GM23338 (cell line): ENCODE measurements at regions not wholly inside any gene's neighbourhood (a gene's known extent, or its start where the extent isn't known, plus 50 kb on each side); places are given as distances from the start of the nearest gene placed in this dataset.

Experiments
- ATAC-seq: fragments of 200-7000 bp; cut with Tn5 transposase; 3 replicates; pipeline ENCODE4 v1.9.1; 2020
- DNase-seq: peaks from one replicate; pipeline ENCODE4 v3.0.0-alpha.2; 2015; ENCODE audit warnings: low spot score
- H2AFZ ChIP-seq: fragments of 200-600 bp; sonication (generic); 2 replicates; pipeline ENCODE4 v1.8.0; 2016; ENCODE audit warnings: antibody characterized with exemption, mild to moderate bottlenecking, moderate library complexity
- H3F3A ChIP-seq: fragments of 200-600 bp; sonication (generic); replicated peaks from 2 replicates; pipeline ENCODE4 v1.8.0; 2017; ENCODE audit warnings: antibody characterized with exemption, mixed run types, low read depth
- H3K27ac ChIP-seq: fragments of 200-600 bp; sonication (generic); 2 replicates; pipeline ENCODE4 v1.6.1; 2016; ENCODE audit warnings: low read depth
- H3K27me3 ChIP-seq: fragments of 200-600 bp; sonication (generic); 2 replicates; pipeline ENCODE4 v1.8.0; 2016; ENCODE audit warnings: mild to moderate bottlenecking, mixed run types, moderate library complexity; ENCODE audit not compliant: insufficient read depth
- H3K36me3 ChIP-seq: fragments of 200-600 bp; sonication (generic); 2 replicates; pipeline ENCODE4 v1.8.0; 2016; ENCODE audit warnings: mild to moderate bottlenecking; ENCODE audit not compliant: insufficient read depth
- H3K4me1 ChIP-seq: fragments of 200-600 bp; sonication (generic); 2 replicates; pipeline ENCODE4 v1.8.0; 2016; ENCODE audit warnings: mild to moderate bottlenecking, moderate library complexity; ENCODE audit not compliant: insufficient read depth
- H3K4me2 ChIP-seq: fragments of 200-600 bp; sonication (generic); 2 replicates; pipeline ENCODE4 v1.7.1; 2017; ENCODE audit warnings: mixed run types
- H3K4me3 ChIP-seq: fragments of 200-600 bp; sonication (generic); 2 replicates; pipeline ENCODE4 v1.6.1; 2016; ENCODE audit warnings: mixed run types
- H3K79me2 ChIP-seq: fragments of 200-600 bp; sonication (generic); replicated peaks from 2 replicates; pipeline ENCODE4 v1.8.0; 2017; ENCODE audit warnings: mild to moderate bottlenecking; ENCODE audit not compliant: insufficient read depth
- H3K9me2 ChIP-seq: fragments of 200-600 bp; sonication (generic); 2 replicates; pipeline ENCODE4 v1.8.0; 2017; ENCODE audit not compliant: insufficient read depth
- H4K20me1 ChIP-seq: fragments of 200-600 bp; sonication (generic); replicated peaks from 2 replicates; pipeline ENCODE4 v1.8.0; 2017; ENCODE audit warnings: mild to moderate bottlenecking; ENCODE audit not compliant: insufficient read depth
- H3K27ac Mint-ChIP-seq: 2 replicates; pipeline ENCODE4 v1.8.0; 2020; ENCODE audit warnings: inconsistent platforms, mild to moderate bottlenecking, moderate library complexity, mixed read lengths
- H3K27me3 Mint-ChIP-seq: 3 replicates; pipeline ENCODE4 v1.8.0; 2022; ENCODE audit warnings: low read depth, mild to moderate bottlenecking, moderate library complexity, mixed read lengths, inconsistent platforms; ENCODE audit not compliant: insufficient read depth, poor library complexity
- H3K36me3 Mint-ChIP-seq: 3 replicates; pipeline ENCODE4 v1.8.0; 2021; ENCODE audit warnings: low read depth, mild to moderate bottlenecking, inconsistent platforms, moderate library complexity, mixed read lengths
- H3K4me1 Mint-ChIP-seq: 3 replicates; pipeline ENCODE4 v1.8.0; 2020; ENCODE audit warnings: mild to moderate bottlenecking, inconsistent platforms, mixed read lengths
- H3K4me3 Mint-ChIP-seq: 3 replicates; pipeline ENCODE4 v1.8.0; 2021; ENCODE audit warnings: moderate library complexity, mild to moderate bottlenecking, inconsistent platforms, mixed read lengths
- H3K9me3 Mint-ChIP-seq: 3 replicates; pipeline ENCODE4 v1.8.0; 2020; ENCODE audit warnings: moderate library complexity, mild to moderate bottlenecking, inconsistent platforms, mixed read lengths
- CREB1 ChIP-seq: fragments of 250-450 bp; sonication (Bioruptor Pico); IDR thresholded peaks from 2 replicates; pipeline ENCODE4 v1.5.0; 2020; ENCODE audit warnings: low read depth, mild to moderate bottlenecking, moderate library complexity
- CTCF ChIP-seq, 2 experiments: fragments of 200-600 bp in 1 of 2; sonication (generic) in 1 of 2; conservative IDR thresholded peaks; 2 replicates each; pipeline versions ENCODE4 v1.5.1 to v1.6.1; 2016 to 2017; ENCODE audit warnings: antibody characterized with exemption in 2 of 2, low read depth in 2 of 2, mild to moderate bottlenecking in 2 of 2, moderate library complexity in 1 of 2
- EZH2 ChIP-seq: fragments of 200-600 bp; sonication (generic); IDR thresholded peaks from one replicate; pipeline ENCODE4 v1.8.0; 2017; ENCODE audit warnings: antibody characterized with exemption, mild to moderate bottlenecking, low read depth; ENCODE audit not compliant: unreplicated experiment
- EZH2phosphoT487 ChIP-seq: fragments of 200-600 bp; sonication (generic); IDR thresholded peaks from one replicate; pipeline ENCODE4 v1.8.1; 2018; ENCODE audit warnings: antibody characterized with exemption; ENCODE audit not compliant: unreplicated experiment
- NANOG ChIP-seq: IDR thresholded peaks from 2 replicates; pipeline ENCODE4 v1.6.1; 2016; ENCODE audit warnings: antibody characterized with exemption, borderline replicate concordance
- POLR2AphosphoS5 ChIP-seq: IDR thresholded peaks from 2 replicates; pipeline ENCODE4 v1.6.1; 2016; ENCODE audit warnings: antibody characterized with exemption, low read depth
- STAT1 ChIP-seq: IDR thresholded peaks from one replicate; pipeline ENCODE4 v1.6.1; 2016; ENCODE audit warnings: antibody characterized with exemption; ENCODE audit not compliant: unreplicated experiment
- ZNF114 ChIP-seq: fragments of 250-450 bp; sonication (Bioruptor Pico); IDR thresholded peaks from 2 replicates; pipeline ENCODE4 v1.5.0; 2020; ENCODE audit warnings: mild to moderate bottlenecking, moderate library complexity
- ZNF331 ChIP-seq: fragments of 250-450 bp; sonication (Bioruptor Pico); IDR thresholded peaks from 2 replicates; pipeline ENCODE4 v1.5.0; 2020; ENCODE audit warnings: low read depth, mild to moderate bottlenecking, moderate library complexity
- ZNF462 ChIP-seq: fragments of 250-450 bp; sonication (Bioruptor Pico); IDR thresholded peaks from 2 replicates; pipeline ENCODE4 v1.5.0; 2020; ENCODE audit warnings: mild to moderate bottlenecking, moderate library complexity
- TF ChIP-seq, protein P1 (sequence below): IDR thresholded peaks from one replicate; pipeline ENCODE4 v1.6.1; 2018; ENCODE audit warnings: antibody characterized with exemption; ENCODE audit not compliant: unreplicated experiment
- TF ChIP-seq, protein P2 (sequence below): IDR thresholded peaks from 2 replicates; pipeline ENCODE4 v1.6.1; 2016; ENCODE audit warnings: antibody characterized with exemption

GRCh38 chr5:165126598-165126997 lies 1621.2 kb downstream of the MAT2B start:
- Histone ChIP-seq H3K36me3 (no peaks in the 10 kb centered on the region), H3K27me3 (no peaks in the 10 kb centered on the region), H2AFZ (no peak overlapping the region), H3K4me3 (no peak overlapping the region), H3K27ac (no peak overlapping the region), H3K9me2 (no peaks in the 10 kb centered on the region), H4K20me1 (no peaks in the 10 kb centered on the region), H3F3A (no peaks in the 10 kb centered on the region), H3K4me1 (peaks cover 27% of the 10 kb centered on the region), H3K79me2 (no peaks in the 10 kb centered on the region), H3K4me2 (no peak overlapping the region)
- Mint-ChIP-seq H3K9me3 (no peaks in the 10 kb centered on the region; the same call in 2 of the 3 replicates), H3K4me3 (no peak overlapping the region), H3K27me3 (peaks cover 2% of the 10 kb centered on the region), H3K27ac (no peak overlapping the region), H3K4me1 (peaks cover 21% of the 10 kb centered on the region), H3K36me3 (peaks cover 6% of the 10 kb centered on the region; the same call in 2 of the 3 replicates)
- no peak for TF ChIP-seq NANOG
- TF ChIP-seq ZNF462 (CRISPR knock-in tag) = no peak
- no peak for TF ChIP-seq ZNF114 (CRISPR knock-in tag)
- no peak for TF ChIP-seq CTCF (conservative IDR thresholded peaks at IDR 0.05; ENCODE audit: low read depth in 2 of 2)
- no peak for TF ChIP-seq STAT1
- TF ChIP-seq CREB1 (CRISPR knock-in tag) = no peak
- no peak for TF ChIP-seq ZNF331 (CRISPR knock-in tag)
- TF ChIP-seq EZH2 = no peak
- TF ChIP-seq, protein P1, sequence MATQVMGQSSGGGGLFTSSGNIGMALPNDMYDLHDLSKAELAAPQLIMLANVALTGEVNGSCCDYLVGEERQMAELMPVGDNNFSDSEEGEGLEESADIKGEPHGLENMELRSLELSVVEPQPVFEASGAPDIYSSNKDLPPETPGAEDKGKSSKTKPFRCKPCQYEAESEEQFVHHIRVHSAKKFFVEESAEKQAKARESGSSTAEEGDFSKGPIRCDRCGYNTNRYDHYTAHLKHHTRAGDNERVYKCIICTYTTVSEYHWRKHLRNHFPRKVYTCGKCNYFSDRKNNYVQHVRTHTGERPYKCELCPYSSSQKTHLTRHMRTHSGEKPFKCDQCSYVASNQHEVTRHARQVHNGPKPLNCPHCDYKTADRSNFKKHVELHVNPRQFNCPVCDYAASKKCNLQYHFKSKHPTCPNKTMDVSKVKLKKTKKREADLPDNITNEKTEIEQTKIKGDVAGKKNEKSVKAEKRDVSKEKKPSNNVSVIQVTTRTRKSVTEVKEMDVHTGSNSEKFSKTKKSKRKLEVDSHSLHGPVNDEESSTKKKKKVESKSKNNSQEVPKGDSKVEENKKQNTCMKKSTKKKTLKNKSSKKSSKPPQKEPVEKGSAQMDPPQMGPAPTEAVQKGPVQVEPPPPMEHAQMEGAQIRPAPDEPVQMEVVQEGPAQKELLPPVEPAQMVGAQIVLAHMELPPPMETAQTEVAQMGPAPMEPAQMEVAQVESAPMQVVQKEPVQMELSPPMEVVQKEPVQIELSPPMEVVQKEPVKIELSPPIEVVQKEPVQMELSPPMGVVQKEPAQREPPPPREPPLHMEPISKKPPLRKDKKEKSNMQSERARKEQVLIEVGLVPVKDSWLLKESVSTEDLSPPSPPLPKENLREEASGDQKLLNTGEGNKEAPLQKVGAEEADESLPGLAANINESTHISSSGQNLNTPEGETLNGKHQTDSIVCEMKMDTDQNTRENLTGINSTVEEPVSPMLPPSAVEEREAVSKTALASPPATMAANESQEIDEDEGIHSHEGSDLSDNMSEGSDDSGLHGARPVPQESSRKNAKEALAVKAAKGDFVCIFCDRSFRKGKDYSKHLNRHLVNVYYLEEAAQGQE = no peak
- TF ChIP-seq POLR2AphosphoS5 = no peak
- TF ChIP-seq EZH2phosphoT487 = no peak
- TF ChIP-seq, protein P2, sequence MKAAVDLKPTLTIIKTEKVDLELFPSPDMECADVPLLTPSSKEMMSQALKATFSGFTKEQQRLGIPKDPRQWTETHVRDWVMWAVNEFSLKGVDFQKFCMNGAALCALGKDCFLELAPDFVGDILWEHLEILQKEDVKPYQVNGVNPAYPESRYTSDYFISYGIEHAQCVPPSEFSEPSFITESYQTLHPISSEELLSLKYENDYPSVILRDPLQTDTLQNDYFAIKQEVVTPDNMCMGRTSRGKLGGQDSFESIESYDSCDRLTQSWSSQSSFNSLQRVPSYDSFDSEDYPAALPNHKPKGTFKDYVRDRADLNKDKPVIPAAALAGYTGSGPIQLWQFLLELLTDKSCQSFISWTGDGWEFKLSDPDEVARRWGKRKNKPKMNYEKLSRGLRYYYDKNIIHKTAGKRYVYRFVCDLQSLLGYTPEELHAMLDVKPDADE = no peak
- ATAC-seq (no peak), DNase-seq (no peak)
